ENCODE measurements at regions not wholly inside any gene's neighbourhood (a gene's known extent, or its start where the extent isn't known, plus 50 kb on each side); places are given as distances from the start of the nearest gene placed in this dataset.

DNA sequence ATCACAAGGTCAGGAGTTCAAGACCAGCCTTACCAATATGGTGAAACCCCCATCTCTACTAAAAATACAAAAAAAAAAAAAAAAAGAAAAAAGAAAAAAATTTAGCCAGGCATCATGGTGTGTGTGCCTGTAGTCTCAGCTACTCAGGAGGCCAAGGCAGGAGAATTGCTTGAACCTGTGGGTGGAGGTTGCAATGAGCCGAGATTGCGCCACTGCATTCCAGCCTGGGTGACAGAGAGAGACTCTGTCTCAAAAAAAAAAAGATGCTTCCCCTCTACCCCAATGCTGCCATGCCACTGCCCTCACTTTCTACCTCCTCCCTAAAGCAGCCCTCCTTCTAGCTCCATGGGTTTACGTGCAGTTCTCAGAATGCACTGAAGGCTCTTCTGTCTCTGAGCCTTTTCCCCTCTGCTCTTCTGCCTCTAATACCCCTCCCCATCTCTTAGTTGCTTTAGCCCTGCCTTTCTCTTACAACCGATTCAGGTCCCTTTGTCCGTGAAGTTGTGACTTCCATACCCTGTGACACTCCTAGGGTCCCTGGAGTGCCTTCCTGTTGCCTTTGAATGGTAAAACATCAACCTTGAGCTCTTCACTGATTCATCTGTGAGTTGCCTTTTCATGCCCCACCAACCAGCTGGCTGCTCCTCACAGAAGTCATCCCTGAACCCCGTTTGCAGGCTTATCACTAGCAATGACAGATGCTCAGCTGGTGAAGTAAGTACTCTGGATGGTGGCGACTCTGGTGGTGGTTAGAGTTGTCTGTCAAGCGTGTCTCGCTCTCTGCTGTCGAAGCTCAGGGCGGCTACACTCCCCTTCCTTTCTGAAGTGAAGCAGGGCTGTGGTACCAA, 234.9 kb downstream of the RHOU start:
- Histone ChIP-seq H3K27me3 (ENCODE audit: insufficient read depth in 3 of 3, low read length in 2 of 3) (no peaks in the 10 kb centered on the region), H3K4me1 (no peaks in the 10 kb centered on the region), H3K9me3 (no peaks in the 10 kb centered on the region), H3K4me3 (no peak overlapping the region), H3K27ac (no peak overlapping the region), H3K36me3 (ENCODE audit: insufficient read depth in 1 of 2, low read depth in 1 of 2) (no peaks in the 10 kb centered on the region)
- WGBS, 3 donors: 95 to 96% (median 95%) methylated on average over 11 of the region's 11 CpGs
- DNase-seq (no peak), ATAC-seq (no peak)
- intact Hi-C loops (cut with DNase I): no loop called here
- TF ChIP-seq CTCF (IDR thresholded peaks at IDR 0.05): no peak

- H3K4me1 ChIP-seq: no peaks in the 10 kb centered on the region
- WGBS, 3 donors: 82 to 96% (median 85%) methylated on average over 2 of the region's 2 CpGs
- DNase-seq: no peak
- H3K36me3 ChIP-seq (ENCODE audit: insufficient read depth in 1 of 2, low read depth in 1 of 2): no peaks in the 10 kb centered on the region
- TF ChIP-seq CTCF (IDR thresholded peaks at IDR 0.05): no peak
- no peak overlapping the region for H3K27ac ChIP-seq
- no peaks in the 10 kb centered on the region for H3K9me3 ChIP-seq
- ATAC-seq: no peak
- H3K27me3 ChIP-seq (ENCODE audit: insufficient read depth in 3 of 3, low read length in 2 of 3): no peaks in the 10 kb centered on the region
- intact Hi-C loops (cut with DNase I): no loop called here
- H3K4me3 ChIP-seq: no peak overlapping the region
Observed at GRCh38 chr1:228972576-228972975, 237.3 kb downstream of the RHOU start.

DNA sequence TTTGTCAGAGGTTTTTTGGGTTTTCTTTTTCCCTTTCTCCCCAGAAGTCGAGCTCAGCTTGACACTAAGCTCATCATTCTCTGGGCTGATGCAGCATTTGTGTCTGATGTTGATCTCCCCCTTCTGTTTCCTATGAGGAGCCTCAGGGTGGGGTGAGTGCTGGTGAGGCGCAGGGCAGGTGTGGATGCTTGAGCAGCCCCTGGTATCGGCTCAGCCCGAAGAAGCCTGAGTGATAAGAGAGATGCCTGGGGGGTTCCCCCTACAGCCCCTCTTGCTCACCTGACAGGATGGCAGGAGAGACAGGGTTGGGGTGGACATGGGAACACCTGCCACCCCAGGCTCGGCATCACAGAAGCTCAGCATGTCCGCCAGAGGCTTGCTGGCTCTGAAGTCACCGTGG, 239.0 kb downstream of the RHOU start:
- Histone ChIP-seq H3K27me3 (ENCODE audit: insufficient read depth in 3 of 3, low read length in 2 of 3) (no peaks in the 10 kb centered on the region), H3K9me3 (no peaks in the 10 kb centered on the region), H3K36me3 (ENCODE audit: insufficient read depth in 1 of 2, low read depth in 1 of 2) (no peaks in the 10 kb centered on the region), H3K4me3 (no peak overlapping the region), H3K4me1 (peaks cover 5% of the 10 kb centered on the region), H3K27ac (no peak overlapping the region)
- WGBS, 3 donors: 91 to 94% (median 92%) methylated on average over 7 of the region's 7 CpGs
- ATAC-seq: no peak
- intact Hi-C loops (cut with DNase I): no loop called here
- no peak for DNase-seq
- no peak for TF ChIP-seq CTCF (IDR thresholded peaks at IDR 0.05)

- ATAC-seq (no peak), DNase-seq (no peak)
- Histone ChIP-seq H3K9me3 (no peaks in the 10 kb centered on the region), H3K4me1 (peaks cover 5% of the 10 kb centered on the region), H3K27ac (no peak overlapping the region), H3K27me3 (ENCODE audit: insufficient read depth in 3 of 3, low read length in 2 of 3) (no peaks in the 10 kb centered on the region), H3K36me3 (ENCODE audit: insufficient read depth in 1 of 2, low read depth in 1 of 2) (no peaks in the 10 kb centered on the region), H3K4me3 (no peak overlapping the region)
- no peak for TF ChIP-seq CTCF (IDR thresholded peaks at IDR 0.05)
- intact Hi-C loops (cut with DNase I): no loop called here
- 73 to 95% (median 94%) methylated on average over 8 of the region's 8 CpGs for WGBS, 3 donors
Observed at GRCh38 chr1:228975238-228975907, 240.1 kb downstream of the RHOU start.

Data from psoas muscle (tissue), 7 donors.